ENCODE measurements at regions not wholly inside any gene's neighbourhood (a gene's known extent, or its start where the extent isn't known, plus 50 kb on each side); places are given as distances from the start of the nearest gene placed in this dataset.

GRCh38 chr1:22218618-22219250 is 75.8 kb upstream of the WNT4 start:
- Histone ChIP-seq H3K27me3 (ENCODE audit: control insufficient read depth, insufficient read depth, low read length) (peaks cover 18% of the 10 kb centered on the region), H3K36me3 (ENCODE audit: control insufficient read depth, insufficient read depth, low read length) (no peaks in the 10 kb centered on the region), H3K4me3 (ENCODE audit: low read depth, low read length) (no peak overlapping the region)
- DNase-seq (ENCODE audit: low read depth) = no peak
- ChIA-PET CTCF (no interaction called here), POLR2A (no interaction called here)
- no peak for TF ChIP-seq CTCF (IDR thresholded peaks at IDR 0.05; ENCODE audit: insufficient read depth, low read depth, low read length)

GRCh38 chr1:22221233-22221780 is 78.4 kb upstream of the WNT4 start:
- Histone ChIP-seq H3K36me3 (ENCODE audit: control insufficient read depth, insufficient read depth, low read length) (no peaks in the 10 kb centered on the region), H3K4me3 (ENCODE audit: low read depth, low read length) (no peak overlapping the region), H3K27me3 (ENCODE audit: control insufficient read depth, insufficient read depth, low read length) (peaks cover 16% of the 10 kb centered on the region)
- CTCF ChIA-PET = no interaction called here
- no peak for DNase-seq (ENCODE audit: low read depth)
- TF ChIP-seq CTCF (IDR thresholded peaks at IDR 0.05; ENCODE audit: insufficient read depth, low read depth, low read length) = no peak
- POLR2A ChIA-PET = no interaction called here

- Histone ChIP-seq H3K36me3 (ENCODE audit: control insufficient read depth, insufficient read depth, low read length) (no peaks in the 10 kb centered on the region), H3K4me3 (ENCODE audit: low read depth, low read length) (no peak overlapping the region), H3K27me3 (ENCODE audit: control insufficient read depth, insufficient read depth, low read length) (peaks cover 14% of the 10 kb centered on the region)
- no peak for TF ChIP-seq CTCF (IDR thresholded peaks at IDR 0.05; ENCODE audit: insufficient read depth, low read depth, low read length)
- POLR2A ChIA-PET = no interaction called here
- no peak for DNase-seq (ENCODE audit: low read depth)
- CTCF ChIA-PET = interaction anchor here (2.1 kb wide), 1 partner anchor 53 kb away, joined by 5 read pairs; no protein-coding TSS in a partner anchor
Measured at GRCh38 chr1:22222723-22223122, 79.8 kb upstream of the WNT4 start.

GRCh38 chr1:22223176-22223575 is 80.3 kb upstream of the WNT4 start:
- no peaks in the 10 kb centered on the region for H3K36me3 ChIP-seq (ENCODE audit: control insufficient read depth, insufficient read depth, low read length)
- no peak for TF ChIP-seq CTCF (IDR thresholded peaks at IDR 0.05; ENCODE audit: insufficient read depth, low read depth, low read length)
- DNase-seq (ENCODE audit: low read depth) = no peak
- peaks cover 13% of the 10 kb centered on the region for H3K27me3 ChIP-seq (ENCODE audit: control insufficient read depth, insufficient read depth, low read length)
- ChIA-PET CTCF (interaction anchor here (2.1 kb wide), 1 partner anchor 53 kb away, joined by 5 read pairs; no protein-coding TSS in a partner anchor), POLR2A (no interaction called here)
- no peak overlapping the region for H3K4me3 ChIP-seq (ENCODE audit: low read depth, low read length)

- CTCF ChIA-PET = interaction anchor here (2.1 kb wide), 1 partner anchor 52 kb away, joined by 5 read pairs; no protein-coding TSS in a partner anchor
- no peak for TF ChIP-seq CTCF (IDR thresholded peaks at IDR 0.05; ENCODE audit: insufficient read depth, low read depth, low read length)
- Histone ChIP-seq H3K36me3 (ENCODE audit: control insufficient read depth, insufficient read depth, low read length) (no peaks in the 10 kb centered on the region), H3K4me3 (ENCODE audit: low read depth, low read length) (no peak overlapping the region), H3K27me3 (ENCODE audit: control insufficient read depth, insufficient read depth, low read length) (peaks cover 15% of the 10 kb centered on the region)
- no peak for DNase-seq (ENCODE audit: low read depth)
- POLR2A ChIA-PET = no interaction called here
Measured at GRCh38 chr1:22224091-22224490, 81.2 kb upstream of the WNT4 start.

All from BJ (cell line).